ENCODE measurements at regions not wholly inside any gene's neighbourhood (a gene's known extent, or its start where the extent isn't known, plus 50 kb on each side); places are given as distances from the start of the nearest gene placed in this dataset.
A peak's percentile ranks its signal among the peaks of the same experiment; 100 is the strongest.

DNA sequence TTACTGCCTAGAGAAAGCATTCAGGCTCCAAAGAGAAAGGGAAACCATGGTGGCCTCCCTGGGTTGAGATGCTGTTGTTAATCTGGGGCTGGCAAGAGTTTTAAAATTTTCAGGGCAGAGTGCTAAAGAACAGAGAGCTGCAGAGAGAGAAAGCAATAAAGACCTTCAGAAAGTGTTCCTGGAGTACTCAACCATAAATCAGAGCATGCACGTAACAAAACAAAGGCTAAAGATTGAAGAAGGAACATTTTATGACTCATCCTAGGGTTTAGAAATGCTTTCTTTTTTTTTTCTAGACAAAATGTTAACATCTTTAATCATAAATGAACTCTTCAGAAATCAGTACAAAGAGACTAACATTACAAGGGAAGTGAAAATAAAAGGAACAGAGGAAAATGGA, 562.3 kb upstream of the NDST4 start:
- no CpG with 5 or more reads among the region's 1 CpG for WGBS
- Histone ChIP-seq H2BK15ac (ENCODE audit: low read depth, poor library complexity, severe bottlenecking) (no peak overlapping the region), H3K4me1 (ENCODE audit: control insufficient read depth, insufficient read depth, low read depth, low read length) (no peaks in the 10 kb centered on the region)

DNA sequence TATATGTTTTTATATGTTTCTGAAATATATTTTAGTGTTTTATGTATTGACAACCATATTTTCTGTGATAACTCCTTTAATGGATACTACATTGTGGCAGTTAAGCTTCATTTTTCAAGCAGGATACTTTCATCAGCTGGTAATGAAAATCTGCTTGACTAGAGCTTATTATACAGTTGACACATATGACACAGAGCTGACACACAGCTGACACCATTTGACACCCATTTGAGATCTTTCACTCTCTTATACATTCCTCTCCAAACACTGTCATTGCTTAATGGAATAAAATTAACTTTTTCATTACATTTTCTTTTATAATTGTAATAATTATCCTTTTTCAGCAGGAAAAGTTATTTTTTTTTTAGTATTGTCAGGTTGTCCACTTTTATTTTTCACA, 561.1 kb upstream of the NDST4 start:
- H2AK5ac ChIP-seq (ENCODE audit: low read length, severe bottlenecking), result no peak overlapping the region
- no peak overlapping the region for H2BK12ac ChIP-seq (ENCODE audit: low read length in 2 of 2)
- H3K9ac ChIP-seq (ENCODE audit: low read length), result no peak overlapping the region
- H3K79me1 ChIP-seq (replicated peaks; ENCODE audit: low read length, poor library complexity, severe bottlenecking), result no peaks in the 10 kb centered on the region
- H3K9me3 ChIP-seq (ENCODE audit: control insufficient read depth, low read length), result no peaks in the 10 kb centered on the region
- no peak for DNase-seq
- no peak overlapping the region for H3K4me2 ChIP-seq (ENCODE audit: low read length, poor library complexity, severe bottlenecking)
- H3K27ac ChIP-seq (ENCODE audit: low read length, poor library complexity, severe bottlenecking), result no peak overlapping the region
- H4K91ac ChIP-seq (ENCODE audit: low read length), result no peak overlapping the region
- no peak overlapping the region for H3K14ac ChIP-seq (ENCODE audit: low read length in 2 of 2)
- no peak overlapping the region for H3K18ac ChIP-seq (ENCODE audit: low read depth in 1 of 2, low read length in 2 of 2)
- H3K4me3 ChIP-seq (ENCODE audit: insufficient read depth in 1 of 2, low read depth in 1 of 2, low read length in 2 of 2), result no peak overlapping the region
- no peak overlapping the region for H2BK120ac ChIP-seq (ENCODE audit: low read depth, low read length)
- H3K27me3 ChIP-seq (ENCODE audit: control insufficient read depth in 1 of 2, insufficient read depth in 1 of 2, low read length in 2 of 2), result no peaks in the 10 kb centered on the region
- H4K8ac ChIP-seq (ENCODE audit: low read length), result no peak overlapping the region
- H2AFZ ChIP-seq (ENCODE audit: low read depth, low read length), result no peak overlapping the region
- no peak overlapping the region for H3K4ac ChIP-seq (ENCODE audit: low read depth in 1 of 2, low read length in 2 of 2)
- H3K4me1 ChIP-seq (ENCODE audit: control insufficient read depth, insufficient read depth, low read depth, low read length), result no peaks in the 10 kb centered on the region
- no peak overlapping the region for H3K23ac ChIP-seq (ENCODE audit: low read length in 2 of 2)
- no peaks in the 10 kb centered on the region for H3K36me3 ChIP-seq (ENCODE audit: control insufficient read depth in 1 of 2, insufficient read depth in 2 of 2, low read depth in 1 of 2, low read length in 2 of 2)
- no peak overlapping the region for H2BK15ac ChIP-seq (ENCODE audit: low read depth, poor library complexity, severe bottlenecking)
- no peak overlapping the region for H2BK5ac ChIP-seq (ENCODE audit: low read depth, low read length, poor library complexity, severe bottlenecking)

More for the DNA sequence above, 562.3 kb upstream of the NDST4 start:
- Histone ChIP-seq H4K8ac (ENCODE audit: low read length) (no peak overlapping the region), H3K9me3 (ENCODE audit: control insufficient read depth, low read length) (no peaks in the 10 kb centered on the region), H3K4me3 (ENCODE audit: insufficient read depth in 1 of 2, low read depth in 1 of 2, low read length in 2 of 2) (no peak overlapping the region), H3K36me3 (ENCODE audit: control insufficient read depth in 1 of 2, insufficient read depth in 2 of 2, low read depth in 1 of 2, low read length in 2 of 2) (no peaks in the 10 kb centered on the region), H2BK120ac (ENCODE audit: low read depth, low read length) (no peak overlapping the region), H3K4me2 (ENCODE audit: low read length, poor library complexity, severe bottlenecking) (no peak overlapping the region), H3K79me1 (replicated peaks; ENCODE audit: low read length, poor library complexity, severe bottlenecking) (no peaks in the 10 kb centered on the region), H2AFZ (ENCODE audit: low read depth, low read length) (no peak overlapping the region), H3K23ac (ENCODE audit: low read length in 2 of 2) (no peak overlapping the region), H4K91ac (ENCODE audit: low read length) (no peak overlapping the region), H3K14ac (ENCODE audit: low read length in 2 of 2) (no peak overlapping the region), H3K27ac (ENCODE audit: low read length, poor library complexity, severe bottlenecking) (no peak overlapping the region), H3K27me3 (ENCODE audit: control insufficient read depth in 1 of 2, insufficient read depth in 1 of 2, low read length in 2 of 2) (no peaks in the 10 kb centered on the region), H2AK5ac (ENCODE audit: low read length, severe bottlenecking) (no peak overlapping the region), H2BK12ac (ENCODE audit: low read length in 2 of 2) (no peak overlapping the region), H3K4ac (ENCODE audit: low read depth in 1 of 2, low read length in 2 of 2) (no peak overlapping the region), H3K9ac (ENCODE audit: low read length) (no peak overlapping the region), H3K18ac (ENCODE audit: low read depth in 1 of 2, low read length in 2 of 2) (no peak overlapping the region), H2BK5ac (ENCODE audit: low read depth, low read length, poor library complexity, severe bottlenecking) (no peak overlapping the region)
- peak; percentile 61 for DNase-seq

DNA sequence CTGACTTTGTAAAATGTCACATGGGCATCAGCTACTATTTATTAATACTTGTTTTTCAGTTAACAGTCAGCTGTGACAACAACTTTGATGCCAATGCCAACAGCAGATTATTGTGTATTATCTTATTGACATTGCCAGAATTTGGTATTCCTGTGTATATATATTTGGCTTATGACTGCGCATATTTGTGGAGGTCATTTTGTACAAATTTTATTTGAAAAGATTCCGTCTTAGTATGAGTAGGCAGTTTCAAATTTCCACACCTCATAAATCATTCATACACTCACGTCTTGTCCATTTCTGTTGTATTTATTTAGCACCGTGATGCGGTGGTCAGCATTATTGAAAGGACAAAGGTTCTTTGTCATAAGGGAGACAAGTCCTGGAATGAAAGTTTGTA, 558.2 kb upstream of the NDST4 start:
- H3K23ac ChIP-seq (ENCODE audit: low read length in 2 of 2), result no peak overlapping the region
- no peak for DNase-seq
- H3K9ac ChIP-seq (ENCODE audit: low read length), result no peak overlapping the region
- H4K91ac ChIP-seq (ENCODE audit: low read length), result no peak overlapping the region
- H3K9me3 ChIP-seq (ENCODE audit: control insufficient read depth, low read length), result no peaks in the 10 kb centered on the region
- no peak overlapping the region for H3K27ac ChIP-seq (ENCODE audit: low read length, poor library complexity, severe bottlenecking)
- no peak overlapping the region for H2BK120ac ChIP-seq (ENCODE audit: low read depth, low read length)
- no peak overlapping the region for H3K14ac ChIP-seq (ENCODE audit: low read length in 2 of 2)
- no peak overlapping the region for H2AK5ac ChIP-seq (ENCODE audit: low read length, severe bottlenecking)
- H2BK15ac ChIP-seq (ENCODE audit: low read depth, poor library complexity, severe bottlenecking), result no peak overlapping the region
- no peak overlapping the region for H3K18ac ChIP-seq (ENCODE audit: low read depth in 1 of 2, low read length in 2 of 2)
- no peaks in the 10 kb centered on the region for H3K27me3 ChIP-seq (ENCODE audit: control insufficient read depth in 1 of 2, insufficient read depth in 1 of 2, low read length in 2 of 2)
- WGBS, result 97% methylated on average over 3 of the region's 5 CpGs
- H2AFZ ChIP-seq (ENCODE audit: low read depth, low read length), result no peak overlapping the region
- H3K36me3 ChIP-seq (ENCODE audit: control insufficient read depth in 1 of 2, insufficient read depth in 2 of 2, low read depth in 1 of 2, low read length in 2 of 2), result no peaks in the 10 kb centered on the region
- no peak overlapping the region for H3K4me3 ChIP-seq (ENCODE audit: insufficient read depth in 1 of 2, low read depth in 1 of 2, low read length in 2 of 2)
- H2BK12ac ChIP-seq (ENCODE audit: low read length in 2 of 2), result no peak overlapping the region
- no peak overlapping the region for H3K4me2 ChIP-seq (ENCODE audit: low read length, poor library complexity, severe bottlenecking)
- H3K4ac ChIP-seq (ENCODE audit: low read depth in 1 of 2, low read length in 2 of 2), result no peak overlapping the region
- H4K8ac ChIP-seq (ENCODE audit: low read length), result no peak overlapping the region
- no peaks in the 10 kb centered on the region for H3K79me1 ChIP-seq (replicated peaks; ENCODE audit: low read length, poor library complexity, severe bottlenecking)
- H2BK5ac ChIP-seq (ENCODE audit: low read depth, low read length, poor library complexity, severe bottlenecking), result no peak overlapping the region
- H3K4me1 ChIP-seq (ENCODE audit: control insufficient read depth, insufficient read depth, low read depth, low read length), result no peaks in the 10 kb centered on the region

DNA sequence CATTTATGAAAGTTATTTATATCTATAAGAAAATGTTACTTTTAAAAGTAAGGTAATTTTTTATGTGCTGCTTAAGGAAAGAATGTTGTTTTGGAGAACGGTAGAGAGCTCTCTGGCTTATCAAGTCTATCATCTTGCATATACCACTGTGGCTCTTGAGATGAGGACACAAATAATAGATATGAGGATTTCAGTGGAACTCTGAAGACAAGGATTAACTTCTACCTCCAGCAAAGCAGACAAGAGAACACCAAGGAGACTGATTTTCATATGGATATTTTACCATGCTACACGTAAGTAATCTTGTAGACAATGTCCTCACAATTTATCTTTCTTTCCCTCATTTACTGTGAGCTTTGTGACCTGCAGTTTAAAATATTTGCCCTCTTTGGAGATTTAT, 557.5 kb upstream of the NDST4 start:
- WGBS, result no CpG with 5 or more reads among the region's 2 CpGs
- H3K4me1 ChIP-seq (ENCODE audit: control insufficient read depth, insufficient read depth, low read depth, low read length), result no peaks in the 10 kb centered on the region
- H3K9me3 ChIP-seq (ENCODE audit: control insufficient read depth, low read length), result no peaks in the 10 kb centered on the region

More for the DNA sequence above, 557.5 kb upstream of the NDST4 start:
- no peak overlapping the region for H3K9ac ChIP-seq (ENCODE audit: low read length)
- no peak overlapping the region for H3K4me2 ChIP-seq (ENCODE audit: low read length, poor library complexity, severe bottlenecking)
- no peaks in the 10 kb centered on the region for H3K36me3 ChIP-seq (ENCODE audit: control insufficient read depth in 1 of 2, insufficient read depth in 2 of 2, low read depth in 1 of 2, low read length in 2 of 2)
- no peak overlapping the region for H3K18ac ChIP-seq (ENCODE audit: low read depth in 1 of 2, low read length in 2 of 2)
- H3K4me3 ChIP-seq (ENCODE audit: insufficient read depth in 1 of 2, low read depth in 1 of 2, low read length in 2 of 2), result no peak overlapping the region
- no peak overlapping the region for H3K23ac ChIP-seq (ENCODE audit: low read length in 2 of 2)
- H2BK120ac ChIP-seq (ENCODE audit: low read depth, low read length), result no peak overlapping the region
- no peak overlapping the region for H2AK5ac ChIP-seq (ENCODE audit: low read length, severe bottlenecking)
- no peak overlapping the region for H2BK5ac ChIP-seq (ENCODE audit: low read depth, low read length, poor library complexity, severe bottlenecking)
- no peak overlapping the region for H3K27ac ChIP-seq (ENCODE audit: low read length, poor library complexity, severe bottlenecking)
- H2BK15ac ChIP-seq (ENCODE audit: low read depth, poor library complexity, severe bottlenecking), result no peak overlapping the region
- H3K14ac ChIP-seq (ENCODE audit: low read length in 2 of 2), result no peak overlapping the region
- H3K4ac ChIP-seq (ENCODE audit: low read depth in 1 of 2, low read length in 2 of 2), result no peak overlapping the region
- no peaks in the 10 kb centered on the region for H3K79me1 ChIP-seq (replicated peaks; ENCODE audit: low read length, poor library complexity, severe bottlenecking)
- H3K27me3 ChIP-seq (ENCODE audit: control insufficient read depth in 1 of 2, insufficient read depth in 1 of 2, low read length in 2 of 2), result no peaks in the 10 kb centered on the region
- no peak overlapping the region for H2BK12ac ChIP-seq (ENCODE audit: low read length in 2 of 2)
- no peak overlapping the region for H4K8ac ChIP-seq (ENCODE audit: low read length)
- H2AFZ ChIP-seq (ENCODE audit: low read depth, low read length), result no peak overlapping the region
- no peak overlapping the region for H4K91ac ChIP-seq (ENCODE audit: low read length)
- no peak for DNase-seq
